ENCODE measurements at regions not wholly inside any gene's neighbourhood (a gene's known extent, or its start where the extent isn't known, plus 50 kb on each side); places are given as distances from the start of the nearest gene placed in this dataset.

DNA sequence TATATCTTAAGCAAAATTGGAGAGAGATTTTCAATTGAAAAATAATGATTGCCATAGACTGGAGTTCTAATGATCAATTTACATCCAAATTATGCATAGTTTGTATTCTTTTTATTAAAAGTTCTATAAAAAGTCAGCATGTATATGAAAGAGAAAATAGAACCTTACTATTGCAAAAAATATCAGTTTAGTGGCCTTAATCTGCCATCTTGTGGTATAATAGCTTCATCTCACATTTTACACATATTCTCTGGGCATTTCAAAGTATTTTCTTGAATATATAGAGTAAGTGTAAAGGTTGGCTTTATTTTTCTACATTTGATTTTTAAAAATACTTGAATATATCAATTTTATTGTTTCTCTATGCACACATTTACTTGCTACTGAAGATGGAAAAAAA lies 1858.6 kb upstream of the CDH9 start:
- no peaks in the 10 kb centered on the region for H3K9me2 ChIP-seq (ENCODE audit: insufficient read depth)
- peaks cover 3% of the 10 kb centered on the region; the same call in 1 of the 3 replicates for H3K36me3 Mint-ChIP-seq (ENCODE audit: low read depth)
- no peak for ATAC-seq
- DNase-seq (ENCODE audit: low spot score): peak; percentile 36
- H3K4me1 Mint-ChIP-seq: no peaks in the 10 kb centered on the region
- H3K27ac ChIP-seq (ENCODE audit: low read depth): no peak overlapping the region
- no peaks in the 10 kb centered on the region for H3F3A ChIP-seq (replicated peaks; ENCODE audit: low read depth)
- H4K20me1 ChIP-seq (replicated peaks; ENCODE audit: insufficient read depth): no peaks in the 10 kb centered on the region
- H3K4me3 ChIP-seq: no peak overlapping the region
- no peak overlapping the region for H3K4me3 Mint-ChIP-seq
- H2AFZ ChIP-seq: no peak overlapping the region
- no peaks in the 10 kb centered on the region for H3K27me3 Mint-ChIP-seq (ENCODE audit: insufficient read depth, low read depth, poor library complexity)
- H3K27me3 ChIP-seq (ENCODE audit: insufficient read depth): no peaks in the 10 kb centered on the region
- TF ChIP-seq, protein P1, sequence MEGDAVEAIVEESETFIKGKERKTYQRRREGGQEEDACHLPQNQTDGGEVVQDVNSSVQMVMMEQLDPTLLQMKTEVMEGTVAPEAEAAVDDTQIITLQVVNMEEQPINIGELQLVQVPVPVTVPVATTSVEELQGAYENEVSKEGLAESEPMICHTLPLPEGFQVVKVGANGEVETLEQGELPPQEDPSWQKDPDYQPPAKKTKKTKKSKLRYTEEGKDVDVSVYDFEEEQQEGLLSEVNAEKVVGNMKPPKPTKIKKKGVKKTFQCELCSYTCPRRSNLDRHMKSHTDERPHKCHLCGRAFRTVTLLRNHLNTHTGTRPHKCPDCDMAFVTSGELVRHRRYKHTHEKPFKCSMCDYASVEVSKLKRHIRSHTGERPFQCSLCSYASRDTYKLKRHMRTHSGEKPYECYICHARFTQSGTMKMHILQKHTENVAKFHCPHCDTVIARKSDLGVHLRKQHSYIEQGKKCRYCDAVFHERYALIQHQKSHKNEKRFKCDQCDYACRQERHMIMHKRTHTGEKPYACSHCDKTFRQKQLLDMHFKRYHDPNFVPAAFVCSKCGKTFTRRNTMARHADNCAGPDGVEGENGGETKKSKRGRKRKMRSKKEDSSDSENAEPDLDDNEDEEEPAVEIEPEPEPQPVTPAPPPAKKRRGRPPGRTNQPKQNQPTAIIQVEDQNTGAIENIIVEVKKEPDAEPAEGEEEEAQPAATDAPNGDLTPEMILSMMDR (conservative IDR thresholded peaks at IDR 0.05; ENCODE audit: low read depth in 2 of 2): peak in 1 of 2 experiments; percentile 51; a peak in 3 of 4 replicates
- TF ChIP-seq STAT1 (IDR thresholded peaks at IDR 0.05; ENCODE audit: unreplicated experiment): no peak
- H3K79me2 ChIP-seq (replicated peaks; ENCODE audit: insufficient read depth): no peaks in the 10 kb centered on the region
- peaks cover 5% of the 10 kb centered on the region; the same call in 2 of the 3 replicates for H3K9me3 Mint-ChIP-seq
- H3K4me2 ChIP-seq: no peak overlapping the region
- 0 out of 2 replicates have a peak, but pooled peaks cover 3% of the 10 kb centered on the region for H3K36me3 ChIP-seq (ENCODE audit: insufficient read depth)
- H3K4me1 ChIP-seq (ENCODE audit: insufficient read depth): no peaks in the 10 kb centered on the region
- no peak overlapping the region for H3K27ac Mint-ChIP-seq

DNA sequence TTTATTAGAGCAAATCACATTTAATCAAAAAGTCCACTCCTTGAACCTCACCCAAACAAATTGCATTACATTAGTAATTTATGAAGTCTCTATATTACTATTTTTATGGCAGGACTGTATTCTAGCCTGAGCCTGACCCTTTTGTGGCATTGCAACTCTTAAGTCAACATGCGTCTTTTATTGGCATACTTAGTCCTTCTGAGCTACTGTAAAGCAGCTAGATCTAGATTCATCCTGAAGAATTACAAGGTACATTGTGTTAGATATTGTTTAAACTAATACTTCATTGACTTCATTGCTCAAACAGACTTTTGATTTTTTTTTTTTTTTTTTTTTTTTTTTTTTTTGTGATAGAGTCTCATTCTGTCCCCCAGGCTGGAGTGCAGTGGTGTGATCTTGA lies 1842.5 kb upstream of the CDH9 start:
- DNase-seq (ENCODE audit: low spot score): no peak
- no peaks in the 10 kb centered on the region for H3K79me2 ChIP-seq (replicated peaks; ENCODE audit: insufficient read depth)
- H3K9me3 Mint-ChIP-seq: peaks cover 15% of the 10 kb centered on the region
- no peaks in the 10 kb centered on the region for H3F3A ChIP-seq (replicated peaks; ENCODE audit: low read depth)
- ATAC-seq: no peak
- no peaks in the 10 kb centered on the region for H4K20me1 ChIP-seq (replicated peaks; ENCODE audit: insufficient read depth)
- no peak overlapping the region for H3K27ac ChIP-seq (ENCODE audit: low read depth)
- no peaks in the 10 kb centered on the region for H3K4me1 Mint-ChIP-seq
- peaks cover 7% of the 10 kb centered on the region; the same call in 2 of the 3 replicates for H3K36me3 Mint-ChIP-seq (ENCODE audit: low read depth)
- no peak overlapping the region for H3K27ac Mint-ChIP-seq
- no peaks in the 10 kb centered on the region for H3K36me3 ChIP-seq (ENCODE audit: insufficient read depth)
- no peak overlapping the region for H3K4me3 ChIP-seq
- H3K4me1 ChIP-seq (ENCODE audit: insufficient read depth): no peaks in the 10 kb centered on the region
- H3K4me2 ChIP-seq: no peak overlapping the region
- no peaks in the 10 kb centered on the region for H3K9me2 ChIP-seq (ENCODE audit: insufficient read depth)
- no peaks in the 10 kb centered on the region for H3K27me3 ChIP-seq (ENCODE audit: insufficient read depth)
- no peak overlapping the region for H2AFZ ChIP-seq
- H3K27me3 Mint-ChIP-seq (ENCODE audit: insufficient read depth, low read depth, poor library complexity): no peaks in the 10 kb centered on the region
- no peak overlapping the region for H3K4me3 Mint-ChIP-seq
- TF ChIP-seq JUNB (IDR thresholded peaks at IDR 0.05; ENCODE audit: unreplicated experiment): no peak
- TF ChIP-seq, protein P2, sequence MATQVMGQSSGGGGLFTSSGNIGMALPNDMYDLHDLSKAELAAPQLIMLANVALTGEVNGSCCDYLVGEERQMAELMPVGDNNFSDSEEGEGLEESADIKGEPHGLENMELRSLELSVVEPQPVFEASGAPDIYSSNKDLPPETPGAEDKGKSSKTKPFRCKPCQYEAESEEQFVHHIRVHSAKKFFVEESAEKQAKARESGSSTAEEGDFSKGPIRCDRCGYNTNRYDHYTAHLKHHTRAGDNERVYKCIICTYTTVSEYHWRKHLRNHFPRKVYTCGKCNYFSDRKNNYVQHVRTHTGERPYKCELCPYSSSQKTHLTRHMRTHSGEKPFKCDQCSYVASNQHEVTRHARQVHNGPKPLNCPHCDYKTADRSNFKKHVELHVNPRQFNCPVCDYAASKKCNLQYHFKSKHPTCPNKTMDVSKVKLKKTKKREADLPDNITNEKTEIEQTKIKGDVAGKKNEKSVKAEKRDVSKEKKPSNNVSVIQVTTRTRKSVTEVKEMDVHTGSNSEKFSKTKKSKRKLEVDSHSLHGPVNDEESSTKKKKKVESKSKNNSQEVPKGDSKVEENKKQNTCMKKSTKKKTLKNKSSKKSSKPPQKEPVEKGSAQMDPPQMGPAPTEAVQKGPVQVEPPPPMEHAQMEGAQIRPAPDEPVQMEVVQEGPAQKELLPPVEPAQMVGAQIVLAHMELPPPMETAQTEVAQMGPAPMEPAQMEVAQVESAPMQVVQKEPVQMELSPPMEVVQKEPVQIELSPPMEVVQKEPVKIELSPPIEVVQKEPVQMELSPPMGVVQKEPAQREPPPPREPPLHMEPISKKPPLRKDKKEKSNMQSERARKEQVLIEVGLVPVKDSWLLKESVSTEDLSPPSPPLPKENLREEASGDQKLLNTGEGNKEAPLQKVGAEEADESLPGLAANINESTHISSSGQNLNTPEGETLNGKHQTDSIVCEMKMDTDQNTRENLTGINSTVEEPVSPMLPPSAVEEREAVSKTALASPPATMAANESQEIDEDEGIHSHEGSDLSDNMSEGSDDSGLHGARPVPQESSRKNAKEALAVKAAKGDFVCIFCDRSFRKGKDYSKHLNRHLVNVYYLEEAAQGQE (IDR thresholded peaks at IDR 0.05; ENCODE audit: unreplicated experiment): no peak
- no peak for TF ChIP-seq POLR2AphosphoS5 (IDR thresholded peaks at IDR 0.05; ENCODE audit: low read depth)
- TF ChIP-seq, protein P3, sequence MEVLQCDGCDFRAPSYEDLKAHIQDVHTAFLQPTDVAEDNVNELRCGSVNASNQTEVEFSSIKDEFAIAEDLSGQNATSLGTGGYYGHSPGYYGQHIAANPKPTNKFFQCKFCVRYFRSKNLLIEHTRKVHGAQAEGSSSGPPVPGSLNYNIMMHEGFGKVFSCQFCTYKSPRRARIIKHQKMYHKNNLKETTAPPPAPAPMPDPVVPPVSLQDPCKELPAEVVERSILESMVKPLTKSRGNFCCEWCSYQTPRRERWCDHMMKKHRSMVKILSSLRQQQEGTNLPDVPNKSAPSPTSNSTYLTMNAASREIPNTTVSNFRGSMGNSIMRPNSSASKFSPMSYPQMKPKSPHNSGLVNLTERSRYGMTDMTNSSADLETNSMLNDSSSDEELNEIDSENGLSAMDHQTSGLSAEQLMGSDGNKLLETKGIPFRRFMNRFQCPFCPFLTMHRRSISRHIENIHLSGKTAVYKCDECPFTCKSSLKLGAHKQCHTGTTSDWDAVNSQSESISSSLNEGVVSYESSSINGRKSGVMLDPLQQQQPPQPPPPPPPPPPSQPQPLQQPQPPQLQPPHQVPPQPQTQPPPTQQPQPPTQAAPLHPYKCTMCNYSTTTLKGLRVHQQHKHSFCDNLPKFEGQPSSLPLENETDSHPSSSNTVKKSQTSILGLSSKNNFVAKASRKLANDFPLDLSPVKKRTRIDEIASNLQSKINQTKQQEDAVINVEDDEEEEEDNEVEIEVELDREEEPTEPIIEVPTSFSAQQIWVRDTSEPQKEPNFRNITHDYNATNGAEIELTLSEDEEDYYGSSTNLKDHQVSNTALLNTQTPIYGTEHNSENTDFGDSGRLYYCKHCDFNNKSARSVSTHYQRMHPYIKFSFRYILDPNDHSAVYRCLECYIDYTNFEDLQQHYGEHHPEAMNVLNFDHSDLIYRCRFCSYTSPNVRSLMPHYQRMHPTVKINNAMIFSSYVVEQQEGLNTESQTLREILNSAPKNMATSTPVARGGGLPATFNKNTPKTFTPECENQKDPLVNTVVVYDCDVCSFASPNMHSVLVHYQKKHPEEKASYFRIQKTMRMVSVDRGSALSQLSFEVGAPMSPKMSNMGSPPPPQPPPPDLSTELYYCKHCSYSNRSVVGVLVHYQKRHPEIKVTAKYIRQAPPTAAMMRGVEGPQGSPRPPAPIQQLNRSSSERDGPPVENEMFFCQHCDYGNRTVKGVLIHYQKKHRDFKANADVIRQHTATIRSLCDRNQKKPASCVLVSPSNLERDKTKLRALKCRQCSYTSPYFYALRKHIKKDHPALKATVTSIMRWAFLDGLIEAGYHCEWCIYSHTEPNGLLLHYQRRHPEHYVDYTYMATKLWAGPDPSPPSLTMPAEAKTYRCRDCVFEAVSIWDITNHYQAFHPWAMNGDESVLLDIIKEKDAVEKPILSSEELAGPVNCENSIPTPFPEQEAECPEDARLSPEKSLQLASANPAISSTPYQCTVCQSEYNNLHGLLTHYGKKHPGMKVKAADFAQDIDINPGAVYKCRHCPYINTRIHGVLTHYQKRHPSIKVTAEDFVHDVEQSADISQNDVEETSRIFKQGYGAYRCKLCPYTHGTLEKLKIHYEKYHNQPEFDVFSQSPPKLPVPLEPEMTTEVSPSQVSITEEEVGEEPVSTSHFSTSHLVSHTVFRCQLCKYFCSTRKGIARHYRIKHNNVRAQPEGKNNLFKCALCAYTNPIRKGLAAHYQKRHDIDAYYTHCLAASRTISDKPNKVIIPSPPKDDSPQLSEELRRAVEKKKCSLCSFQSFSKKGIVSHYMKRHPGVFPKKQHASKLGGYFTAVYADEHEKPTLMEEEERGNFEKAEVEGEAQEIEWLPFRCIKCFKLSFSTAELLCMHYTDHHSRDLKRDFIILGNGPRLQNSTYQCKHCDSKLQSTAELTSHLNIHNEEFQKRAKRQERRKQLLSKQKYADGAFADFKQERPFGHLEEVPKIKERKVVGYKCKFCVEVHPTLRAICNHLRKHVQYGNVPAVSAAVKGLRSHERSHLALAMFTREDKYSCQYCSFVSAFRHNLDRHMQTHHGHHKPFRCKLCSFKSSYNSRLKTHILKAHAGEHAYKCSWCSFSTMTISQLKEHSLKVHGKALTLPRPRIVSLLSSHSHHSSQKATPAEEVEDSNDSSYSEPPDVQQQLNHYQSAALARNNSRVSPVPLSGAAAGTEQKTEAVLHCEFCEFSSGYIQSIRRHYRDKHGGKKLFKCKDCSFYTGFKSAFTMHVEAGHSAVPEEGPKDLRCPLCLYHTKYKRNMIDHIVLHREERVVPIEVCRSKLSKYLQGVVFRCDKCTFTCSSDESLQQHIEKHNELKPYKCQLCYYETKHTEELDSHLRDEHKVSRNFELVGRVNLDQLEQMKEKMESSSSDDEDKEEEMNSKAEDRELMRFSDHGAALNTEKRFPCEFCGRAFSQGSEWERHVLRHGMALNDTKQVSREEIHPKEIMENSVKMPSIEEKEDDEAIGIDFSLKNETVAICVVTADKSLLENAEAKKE (CRISPR knock-in tag; IDR thresholded peaks at IDR 0.05): no peak
- TF ChIP-seq EZH2phosphoT487 (IDR thresholded peaks at IDR 0.05; ENCODE audit: unreplicated experiment): no peak
- no peak for TF ChIP-seq CREB1 (CRISPR knock-in tag; IDR thresholded peaks at IDR 0.05; ENCODE audit: low read depth)
- TF ChIP-seq EZH2 (IDR thresholded peaks at IDR 0.05; ENCODE audit: low read depth, unreplicated experiment): no peak
- no peak for TF ChIP-seq STAT1 (IDR thresholded peaks at IDR 0.05; ENCODE audit: unreplicated experiment)

Data from GM23338 (cell line).